Psoas muscle (tissue), 7 donors: ENCODE measurements at regions not wholly inside any gene's neighbourhood (a gene's known extent, or its start where the extent isn't known, plus 50 kb on each side); places are given as distances from the start of the nearest gene placed in this dataset.
"Not testable (repeated sequence)": the region's sequence is repeated elsewhere in the genome, so short reads cannot be mapped to it uniquely, and the experiment has no call there.

ENCODE experiments used
- ATAC-seq, 4 donors: fragments of 200-7000 bp; cut with Tn5 transposase; one replicate each; pipeline ENCODE4 v1.9.1; 2020; ENCODE audit warnings: moderate library complexity in 3 of 4, mild to moderate bottlenecking in 2 of 4
- DNase-seq, 2 donors: peaks; one replicate each; pipeline ENCODE4 v3.0.0-alpha.2; 2020
- H3K27ac ChIP-seq: fragments of 200-600 bp; one replicate; pipeline ENCODE4 v1.8.0; 2022
- H3K27me3 ChIP-seq, 3 donors: fragments of 200-600 bp in 1 of 3; one replicate each; pipeline versions ENCODE4 v1.6.1 to v1.8.0; 2013 to 2022; ENCODE audit warnings: low read length in 2 of 3, mild to moderate bottlenecking in 2 of 3, moderate library complexity in 1 of 3; ENCODE audit not compliant: insufficient read depth in 3 of 3
- H3K36me3 ChIP-seq, 2 donors: fragments of 200-600 bp in 1 of 2; one replicate each; pipeline versions ENCODE4 v1.6.1 to v1.8.0; 2013 to 2022; ENCODE audit warnings: low read depth in 1 of 2, mild to moderate bottlenecking in 1 of 2, moderate library complexity in 1 of 2; ENCODE audit not compliant: insufficient read depth in 1 of 2
- H3K4me1 ChIP-seq: fragments of 200-600 bp; one replicate; pipeline ENCODE4 v1.8.0; 2022
- H3K4me3 ChIP-seq: fragments of 200-600 bp; one replicate; pipeline ENCODE4 v1.8.0; 2022; ENCODE audit warnings: mild to moderate bottlenecking
- H3K9me3 ChIP-seq: fragments of 200-600 bp; one replicate; pipeline ENCODE4 v1.8.0; 2022
- CTCF ChIP-seq: fragments of 200-600 bp; IDR thresholded peaks from one replicate; pipeline ENCODE4 v1.8.0; 2022; ENCODE audit warnings: antibody characterized with exemption
- WGBS, 3 donors: extraction: QIAGEN DNeasy Blood & Tissue Kit; methylation state at CpG; one replicate each; pipeline versions ENCODE4 v1.1.6 to v1.1.7; 2013; 5-methylcytosine and 5-hydroxymethylcytosine counted together
- intact Hi-C, 2 donors: fragments of 100-400 bp; cut with DNase I; formaldehyde crosslinking; loops; one replicate each; pipeline versions ENCODE4 v1.11.0 to v1.14.2; 2022
- donor health status: healthy with polysubstance abuse.
- donor health status: DM: no; HTN: no; CAD: no; lungs with moderate emphysema.
- donor health status: Bipolar disorder and iron deficiency.
- donor health status: healthy.
- donor health status: DM: yes; HTN: yes; CAD: no.
- donor health status: DM: no; HTN: no; CAD: no.
- donor health status: DM: yes; HTN: yes; CAD: no.

- ATAC-seq (no peak), DNase-seq (no peak)
- Histone ChIP-seq H3K36me3 (no peaks in the 10 kb centered on the region), H3K4me1 (no peaks in the 10 kb centered on the region), H3K27me3 (no peaks in the 10 kb centered on the region), H3K4me3 (no peak overlapping the region), H3K9me3 (no peaks in the 10 kb centered on the region), H3K27ac (no peak overlapping the region)
- intact Hi-C loops = no loop called here
- no peak for TF ChIP-seq CTCF
- WGBS, 3 donors = 86 to 92% (median 90%) methylated on average over 2 of the region's 2 CpGs
Measured at GRCh38 chr4:28310926-28311325, 1450.3 kb downstream of the STIM2 start.

- 81 to 86% (median 83%) methylated on average over 11 of the region's 11 CpGs for WGBS, 3 donors
- DNase-seq, H3K36me3 ChIP-seq, H3K27ac ChIP-seq, intact Hi-C loops, ATAC-seq, H3K4me3 ChIP-seq, H3K4me1 ChIP-seq, H3K27me3 ChIP-seq, H3K9me3 ChIP-seq: not testable (repeated sequence)
Measured at GRCh38 chr4:28312497-28312896, 1451.9 kb downstream of the STIM2 start.

- H3K9me3 ChIP-seq = no peaks in the 10 kb centered on the region
- H3K4me3 ChIP-seq = no peak overlapping the region
- DNase-seq = no peak
- no peak overlapping the region for H3K27ac ChIP-seq
- no peak for TF ChIP-seq CTCF
- H3K27me3 ChIP-seq = no peaks in the 10 kb centered on the region
- WGBS, 3 donors = 67 to 76% (median 69%) methylated on average over 2 of the region's 2 CpGs
- ATAC-seq = no peak
- intact Hi-C loops = no loop called here
- no peaks in the 10 kb centered on the region for H3K36me3 ChIP-seq
- H3K4me1 ChIP-seq = no peaks in the 10 kb centered on the region
Measured at GRCh38 chr4:28313729-28314713, 1453.4 kb downstream of the STIM2 start.

- H3K27me3 ChIP-seq = no peaks in the 10 kb centered on the region
- TF ChIP-seq CTCF = no peak
- no peak overlapping the region for H3K27ac ChIP-seq
- 81 to 84% (median 84%) methylated on average over 2 of the region's 2 CpGs for WGBS, 3 donors
- H3K36me3 ChIP-seq = no peaks in the 10 kb centered on the region
- no peak for ATAC-seq
- no peaks in the 10 kb centered on the region for H3K4me1 ChIP-seq
- H3K4me3 ChIP-seq = no peak overlapping the region
- no peaks in the 10 kb centered on the region for H3K9me3 ChIP-seq
- intact Hi-C loops = no loop called here
- no peak for DNase-seq
Measured at GRCh38 chr4:28317221-28317620, 1456.6 kb downstream of the STIM2 start.

- Histone ChIP-seq H3K27me3 (no peaks in the 10 kb centered on the region), H3K9me3 (no peaks in the 10 kb centered on the region), H3K4me1 (no peaks in the 10 kb centered on the region), H3K27ac (no peak overlapping the region), H3K4me3 (no peak overlapping the region), H3K36me3 (no peaks in the 10 kb centered on the region)
- DNase-seq (no peak), ATAC-seq (no peak)
- 78 to 82% (median 78%) methylated on average over 3 of the region's 3 CpGs for WGBS, 3 donors
- intact Hi-C loops = no loop called here
- TF ChIP-seq CTCF = no peak
Measured at GRCh38 chr4:28334249-28334648, 1473.6 kb downstream of the STIM2 start.
